C4-2B (cell line): ENCODE measurements at regions not wholly inside any gene's neighbourhood (a gene's known extent, or its start where the extent isn't known, plus 50 kb on each side); places are given as distances from the start of the nearest gene placed in this dataset.

Experiments
- CTCF ChIP-seq: fragments of 450-650 bp; conservative IDR thresholded peaks from 2 replicates; pipeline ENCODE4 v1.5.1; 2017; ENCODE audit warnings: mild to moderate bottlenecking
- ZFX ChIP-seq: fragments of 450-650 bp; IDR thresholded peaks from 2 replicates; pipeline ENCODE4 v1.6.1; 2017

GRCh38 chr10:80966326-80966986, 428.8 kb downstream of the SH2D4B start:
- TF ChIP-seq CTCF (no peak), ZFX (no peak)
